Body of pancreas (tissue), 4 donors: ENCODE measurements at regions not wholly inside any gene's neighbourhood (a gene's known extent, or its start where the extent isn't known, plus 50 kb on each side); places are given as distances from the start of the nearest gene placed in this dataset.

Experiments used
- ATAC-seq: fragments of 150-250 bp; one replicate; pipeline ENCODE4 v1.9.1; 2016
- DNase-seq, 4 donors: peaks; one replicate each; pipeline ENCODE4 v3.0.0-alpha.2; 2019
- H3K27ac ChIP-seq, 4 donors: fragments of 200-600 bp; sonication (generic); 1 replicate in 3 of 4; 2 replicates in 1 of 4; pipeline versions ENCODE4 v1.5.1 to v1.6.1; 2016 to 2019; ENCODE audit warnings: mild to moderate bottlenecking in 1 of 4, mixed read lengths in 1 of 4, moderate library complexity in 1 of 4
- H3K27me3 ChIP-seq, 2 donors: fragments of 200-600 bp; sonication (generic); one replicate each; pipeline ENCODE4 v1.6.0; 2016; ENCODE audit warnings: mild to moderate bottlenecking in 1 of 2
- H3K36me3 ChIP-seq, 2 donors: fragments of 200-600 bp; sonication (generic); replicated peaks in 1 of 2; 2 replicates each; pipeline ENCODE4 v1.5.1; 2016; ENCODE audit warnings: low read depth in 2 of 2; ENCODE audit not compliant: insufficient read depth in 1 of 2
- H3K4me1 ChIP-seq: fragments of 200-600 bp; sonication (generic); one replicate; pipeline ENCODE4 v1.6.0; 2016
- H3K4me3 ChIP-seq, 2 donors: fragments of 200-600 bp; sonication (generic); 1 replicate in 1 of 2; 2 replicates in 1 of 2; pipeline ENCODE4 v1.5.1; 2016 to 2019
- H3K9me3 ChIP-seq, 3 donors: fragments of 200-600 bp; sonication (generic); 1 replicate in 2 of 3; 2 replicates in 1 of 3; pipeline ENCODE4 v1.5.1; 2016
- CTCF ChIP-seq, 7 experiments: fragments of 450-650 bp in 4 of 7; fragments of 200-600 bp in 3 of 7; sonication (generic) in 3 of 7; IDR thresholded peaks; one replicate each; pipeline ENCODE4 v1.5.1; 2016 to 2019; ENCODE audit warnings: antibody characterized with exemption in 7 of 7
- POLR2A ChIP-seq, 3 donors: fragments of 450-650 bp; IDR thresholded peaks; one replicate each; pipeline ENCODE4 v1.6.1; 2016; ENCODE audit warnings: antibody characterized with exemption in 3 of 3, mild to moderate bottlenecking in 2 of 3
- WGBS, 2 donors: methylation state at CpG; one replicate each; pipeline ENCODE4 v1.1.5; 2017; 5-methylcytosine and 5-hydroxymethylcytosine counted together
- intact Hi-C: fragments of 100-400 bp; cut with DNase I; formaldehyde crosslinking; loops from one replicate; pipeline ENCODE4 v1.15.1; 2023

GRCh38 chr21:38712071-38712470 lies 93.7 kb upstream of the ETS2 start:
- Histone ChIP-seq H3K36me3 (no peaks in the 10 kb centered on the region), H3K9me3 (no peaks in the 10 kb centered on the region), H3K27ac (no peak overlapping the region), H3K4me1 (no peaks in the 10 kb centered on the region), H3K4me3 (no peak overlapping the region), H3K27me3 (no peaks in the 10 kb centered on the region)
- ATAC-seq = no peak
- peak in 1 of 4 donors; percentile 4 for DNase-seq
- 63 to 72% methylated on average over 1 of the region's 1 CpG for WGBS, 2 donors
- TF ChIP-seq CTCF (IDR thresholded peaks at IDR 0.05) (peak in 4 of 7 experiments; percentile 8 to 17 (median 16)), POLR2A (IDR thresholded peaks at IDR 0.05) (no peak)
- intact Hi-C loops = no loop called here

- Histone ChIP-seq H3K27me3 (no peaks in the 10 kb centered on the region), H3K36me3 (no peaks in the 10 kb centered on the region), H3K4me1 (no peaks in the 10 kb centered on the region), H3K27ac (no peak overlapping the region), H3K9me3 (no peaks in the 10 kb centered on the region), H3K4me3 (no peak overlapping the region)
- ATAC-seq (no peak), DNase-seq (no peak)
- no peak for TF ChIP-seq CTCF (IDR thresholded peaks at IDR 0.05)
- TF ChIP-seq POLR2A (IDR thresholded peaks at IDR 0.05) = no peak
- 69 to 76% methylated on average over 3 of the region's 3 CpGs for WGBS, 2 donors
- intact Hi-C loops = no loop called here
Measured at GRCh38 chr21:38712664-38713063, 93.1 kb upstream of the ETS2 start.

- intact Hi-C loops = no loop called here
- no peaks in the 10 kb centered on the region for H3K4me1 ChIP-seq
- H3K27me3 ChIP-seq = no peaks in the 10 kb centered on the region
- no peak overlapping the region for H3K4me3 ChIP-seq
- 69 to 74% methylated on average over 4 of the region's 4 CpGs for WGBS, 2 donors
- TF ChIP-seq POLR2A (IDR thresholded peaks at IDR 0.05) (no peak), CTCF (IDR thresholded peaks at IDR 0.05) (no peak)
- H3K9me3 ChIP-seq = no peaks in the 10 kb centered on the region
- H3K27ac ChIP-seq = no peak overlapping the region
- no peak for ATAC-seq
- DNase-seq = no peak
- H3K36me3 ChIP-seq = no peaks in the 10 kb centered on the region
Measured at GRCh38 chr21:38714039-38714817, 91.5 kb upstream of the ETS2 start.

GRCh38 chr21:38714999-38715398 lies 90.7 kb upstream of the ETS2 start:
- 46 to 62% methylated on average over 5 of the region's 5 CpGs for WGBS, 2 donors
- Histone ChIP-seq H3K27ac (no peak overlapping the region), H3K9me3 (no peaks in the 10 kb centered on the region), H3K4me3 (no peak overlapping the region), H3K4me1 (no peaks in the 10 kb centered on the region), H3K36me3 (no peaks in the 10 kb centered on the region), H3K27me3 (no peaks in the 10 kb centered on the region)
- DNase-seq (no peak), ATAC-seq (no peak)
- intact Hi-C loops = no loop called here
- TF ChIP-seq POLR2A (IDR thresholded peaks at IDR 0.05) = no peak
- TF ChIP-seq CTCF (IDR thresholded peaks at IDR 0.05) = no peak

- H3K27ac ChIP-seq = no peak overlapping the region
- H3K9me3 ChIP-seq = no peaks in the 10 kb centered on the region
- no peaks in the 10 kb centered on the region for H3K27me3 ChIP-seq
- intact Hi-C loops = no loop called here
- no peak for DNase-seq
- H3K4me1 ChIP-seq = no peaks in the 10 kb centered on the region
- no peak for ATAC-seq
- 41 to 52% methylated on average over 2 of the region's 2 CpGs for WGBS, 2 donors
- no peak overlapping the region for H3K4me3 ChIP-seq
- no peak for TF ChIP-seq CTCF (IDR thresholded peaks at IDR 0.05)
- no peak for TF ChIP-seq POLR2A (IDR thresholded peaks at IDR 0.05)
- H3K36me3 ChIP-seq = no peaks in the 10 kb centered on the region
Measured at GRCh38 chr21:38716088-38716487, 89.6 kb upstream of the ETS2 start.
